GM18499 (cell line): ENCODE measurements at regions not wholly inside any gene's neighbourhood (a gene's known extent, or its start where the extent isn't known, plus 50 kb on each side); places are given as distances from the start of the nearest gene placed in this dataset.

Source experiments
- ATAC-seq: cut with Tn5 transposase; IDR thresholded peaks from one replicate; pipeline ENCODE4 v1.9.1; 2021; ENCODE audit warnings: moderate number of reproducible peaks; ENCODE audit not compliant: insufficient read depth, unreplicated experiment

DNA sequence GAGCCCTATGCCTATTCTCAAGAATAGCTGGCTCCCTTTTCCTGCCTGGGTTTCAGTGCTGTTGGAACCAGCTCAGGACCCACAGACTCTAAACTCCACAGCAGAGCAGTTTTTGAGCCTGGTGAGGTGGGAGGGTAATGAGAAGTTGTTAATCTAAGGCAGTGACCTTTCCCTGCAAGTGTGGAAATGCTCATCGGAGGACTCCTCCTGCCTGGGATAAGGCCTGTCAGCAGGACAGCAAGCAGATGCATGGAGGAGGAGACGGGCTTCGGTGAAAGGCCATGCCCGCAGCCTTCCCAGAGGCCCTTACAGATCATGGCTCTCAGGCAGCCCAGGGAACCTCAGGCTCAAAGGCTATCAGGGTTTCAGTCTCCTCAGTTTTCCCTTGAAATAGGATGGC lies 70.0 kb upstream of the SHISA3 start:
- no peak for ATAC-seq

DNA sequence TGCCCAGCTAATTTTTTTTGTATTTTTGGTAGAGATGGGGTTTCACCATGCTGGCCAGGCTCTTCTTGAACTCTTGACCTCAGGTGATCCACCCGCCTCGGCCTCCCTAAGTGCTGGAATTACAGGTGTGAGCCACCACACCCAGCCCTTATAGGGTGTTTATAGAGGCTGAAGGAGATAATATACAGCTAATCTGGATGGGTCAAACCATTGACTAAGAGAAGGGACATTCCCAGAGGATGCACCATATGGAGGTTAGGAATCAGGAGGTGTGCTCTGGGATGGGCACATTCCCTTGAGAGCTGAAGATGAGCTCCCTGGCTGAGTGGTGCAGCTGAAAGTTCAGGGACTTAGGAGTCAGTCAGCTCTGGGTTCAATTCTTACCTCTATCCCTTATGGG lies 68.3 kb upstream of the SHISA3 start:
- no peak for ATAC-seq

GRCh38 chr4:42329421-42329820 lies 67.9 kb upstream of the SHISA3 start:
- ATAC-seq: no peak

DNA sequence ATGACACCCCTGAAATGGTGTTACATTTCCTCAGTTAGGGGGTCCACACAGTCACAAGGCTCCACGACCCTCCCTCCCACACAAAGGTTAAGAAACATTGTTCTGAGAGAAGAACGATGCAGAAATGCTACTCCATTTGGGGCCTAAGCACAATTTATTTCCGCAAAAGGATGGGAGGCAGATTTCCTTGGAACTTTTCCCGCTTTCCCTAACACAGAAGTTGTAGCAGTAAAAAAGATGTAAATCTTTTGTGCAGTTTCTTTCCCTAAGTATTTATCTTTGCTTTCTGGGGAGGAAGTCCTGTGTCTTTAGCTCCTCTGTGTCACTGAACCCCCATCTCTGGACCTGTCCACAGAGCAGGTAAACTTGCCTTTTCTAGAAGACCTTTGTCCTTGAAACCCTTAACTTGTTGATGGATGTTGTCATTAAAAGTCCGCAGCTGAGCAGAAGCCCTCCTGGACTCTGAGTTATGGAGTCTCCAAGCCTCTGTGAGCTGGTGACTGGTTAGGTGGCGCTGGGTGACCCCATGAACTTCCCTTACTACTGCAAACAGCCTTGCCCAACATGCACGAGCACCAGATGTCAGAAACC lies 67.2 kb upstream of the SHISA3 start:
- no peak for ATAC-seq

GRCh38 chr4:42331040-42331439 lies 66.2 kb upstream of the SHISA3 start:
- ATAC-seq: no peak

GRCh38 chr4:42331914-42332368 lies 65.3 kb upstream of the SHISA3 start:
- ATAC-seq: no peak

DNA sequence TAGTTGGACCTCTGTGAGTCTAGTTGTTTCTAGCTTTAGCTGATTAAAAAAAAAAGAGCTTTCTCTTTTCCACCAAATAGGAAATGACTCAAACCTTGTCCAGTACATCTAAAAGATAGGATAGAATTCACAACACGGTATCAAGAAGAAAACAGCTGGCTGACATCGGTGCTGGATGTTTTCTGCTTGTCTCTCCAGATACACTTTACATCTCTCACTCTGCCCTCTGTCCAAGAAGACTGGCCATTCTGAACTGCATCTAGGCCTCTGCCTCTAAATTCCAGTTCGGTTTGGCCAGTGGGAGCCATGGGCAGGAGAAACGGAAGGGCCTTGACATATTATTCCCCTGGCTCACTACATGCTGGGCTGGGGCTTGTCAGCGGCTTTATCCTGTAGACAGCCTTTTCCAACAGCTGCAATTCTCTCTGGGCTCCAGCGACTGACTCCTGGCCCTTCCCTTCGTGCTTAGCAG lies 57.3 kb upstream of the SHISA3 start:
- ATAC-seq: no peak

- ATAC-seq: no peak
These were observed 55.7 kb upstream of the SHISA3 start for GRCh38 chr4:42341518-42342026.

DNA sequence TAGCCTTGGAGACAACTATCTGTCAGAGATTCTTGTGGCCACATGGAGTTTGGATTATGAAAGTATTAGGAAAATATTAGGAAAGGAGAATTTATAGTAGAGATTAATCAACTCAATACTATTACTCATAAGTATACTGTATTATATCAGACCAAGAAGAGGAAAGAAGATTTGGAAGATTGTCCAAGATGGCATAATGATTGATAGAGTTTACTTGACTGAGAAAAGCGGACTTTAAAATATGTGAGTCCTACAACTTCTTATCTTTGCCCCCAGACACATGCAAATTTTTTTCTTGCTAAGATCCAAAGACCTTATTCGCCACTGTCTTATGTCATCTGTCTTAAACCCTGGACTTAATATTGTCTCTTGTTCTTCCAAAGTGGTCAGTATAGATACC lies 54.8 kb upstream of the SHISA3 start:
- no peak for ATAC-seq

DNA sequence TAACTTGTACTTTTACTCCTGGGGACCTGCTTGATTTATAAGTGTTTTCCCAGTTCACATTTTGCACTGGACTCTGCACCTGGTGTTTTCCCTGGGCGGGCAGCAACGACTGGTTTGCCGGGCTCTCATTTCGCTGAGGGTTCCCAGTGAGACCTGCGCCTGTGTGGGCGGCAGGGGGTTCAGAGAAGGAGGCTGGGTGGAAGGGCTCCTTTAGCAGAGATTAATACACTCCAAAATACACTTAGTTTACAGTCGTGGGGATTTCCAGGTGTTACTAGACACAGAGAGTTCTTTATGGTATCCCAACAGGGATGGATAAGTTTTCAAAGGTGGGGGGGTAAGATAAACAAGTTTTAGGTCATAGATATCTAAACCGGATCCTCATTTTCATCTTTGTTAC lies 53.0 kb upstream of the SHISA3 start:
- peak; percentile 52 for ATAC-seq

DNA sequence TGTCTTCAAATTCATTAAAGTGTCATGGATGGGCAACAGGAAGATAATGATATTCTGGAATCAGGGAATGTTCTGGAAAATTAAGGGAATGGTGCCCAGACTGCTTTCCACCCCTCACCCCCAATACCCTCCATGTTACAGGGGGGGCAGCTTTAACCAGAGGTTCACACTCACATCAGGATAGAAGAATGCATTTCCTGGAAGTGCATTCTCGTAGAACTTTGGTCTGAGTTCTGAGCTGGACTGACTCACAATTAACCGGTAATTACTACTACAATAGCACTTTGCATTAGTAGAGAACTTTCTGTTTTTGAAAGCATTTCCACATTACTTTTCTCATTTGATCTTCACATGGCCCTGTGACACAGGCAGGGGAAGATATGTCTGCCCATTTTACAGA lies 52.5 kb upstream of the SHISA3 start:
- ATAC-seq: no peak

DNA sequence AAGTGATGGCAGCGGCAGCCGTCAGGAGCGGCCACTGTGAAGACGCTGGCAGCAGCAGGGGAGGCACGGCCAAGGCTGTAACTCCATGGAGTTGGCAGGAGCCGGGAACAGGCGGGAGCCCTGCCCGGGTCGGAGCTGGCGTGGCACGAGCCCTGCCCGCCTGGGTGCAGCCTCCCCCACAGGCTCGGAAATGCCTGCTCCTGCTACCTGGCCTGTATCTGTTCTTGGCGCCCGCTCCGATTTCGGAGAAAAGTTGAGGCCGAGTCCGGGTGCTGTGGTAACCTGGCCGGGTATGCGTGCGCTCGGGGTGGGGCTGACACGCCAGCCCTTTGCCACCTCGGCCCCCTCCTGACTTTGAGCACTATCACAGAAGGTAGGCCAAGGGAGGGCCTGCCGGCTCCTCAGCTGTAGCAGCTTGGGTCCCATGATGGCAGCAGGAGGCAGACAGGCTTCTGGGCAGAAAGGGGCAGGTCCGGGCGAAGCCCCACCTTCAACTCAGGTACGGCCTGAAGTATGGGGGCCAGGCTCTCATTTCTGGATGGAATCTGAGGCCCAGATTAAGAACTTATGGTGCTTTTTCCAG lies 51.2 kb upstream of the SHISA3 start:
- ATAC-seq: no peak

GRCh38 chr4:42347076-42347475 lies 50.2 kb upstream of the SHISA3 start:
- no peak for ATAC-seq
